ENCODE measurements at regions not wholly inside any gene's neighbourhood (a gene's known extent, or its start where the extent isn't known, plus 50 kb on each side); places are given as distances from the start of the nearest gene placed in this dataset.
"Not testable (repeated sequence)": the region's sequence is repeated elsewhere in the genome, so short reads cannot be mapped to it uniquely, and the experiment has no call there.

DNA sequence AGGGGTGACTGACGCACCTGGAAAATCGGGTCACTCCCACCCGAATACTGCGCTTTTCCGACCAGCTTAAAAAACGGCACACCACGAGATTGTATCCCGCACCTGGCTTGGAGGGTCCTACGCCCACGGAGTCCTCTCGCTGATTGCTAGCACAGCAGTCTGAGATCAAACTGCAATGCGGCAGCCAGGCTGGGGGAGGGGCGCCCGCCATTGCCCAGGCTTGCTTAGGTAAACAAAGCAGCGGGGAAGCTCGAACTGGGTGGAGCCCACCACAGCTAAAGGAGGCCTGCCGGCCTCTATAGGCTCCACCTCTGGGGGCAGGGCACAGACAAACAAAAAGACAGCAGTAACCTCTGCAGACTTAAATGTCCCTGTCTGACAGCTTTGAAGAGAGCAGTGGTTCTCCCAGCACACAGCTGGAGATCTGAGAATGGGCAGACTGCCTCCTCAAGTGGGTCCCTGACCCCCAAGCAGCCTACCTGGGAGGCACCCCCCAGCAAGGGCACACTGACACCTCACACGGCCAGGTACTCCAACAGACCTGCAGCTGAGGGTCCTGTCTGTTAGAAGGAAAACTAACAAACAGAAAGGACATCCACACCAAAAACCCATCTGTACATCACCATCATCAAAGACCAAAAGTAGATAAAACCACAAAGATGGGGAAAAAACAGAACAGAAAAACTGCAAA is 714.5 kb upstream of the PITX2 start:
- DNase-seq (ENCODE audit: low read depth in 3 of 3, low spot score in 2 of 3): not testable (repeated sequence)

DNA sequence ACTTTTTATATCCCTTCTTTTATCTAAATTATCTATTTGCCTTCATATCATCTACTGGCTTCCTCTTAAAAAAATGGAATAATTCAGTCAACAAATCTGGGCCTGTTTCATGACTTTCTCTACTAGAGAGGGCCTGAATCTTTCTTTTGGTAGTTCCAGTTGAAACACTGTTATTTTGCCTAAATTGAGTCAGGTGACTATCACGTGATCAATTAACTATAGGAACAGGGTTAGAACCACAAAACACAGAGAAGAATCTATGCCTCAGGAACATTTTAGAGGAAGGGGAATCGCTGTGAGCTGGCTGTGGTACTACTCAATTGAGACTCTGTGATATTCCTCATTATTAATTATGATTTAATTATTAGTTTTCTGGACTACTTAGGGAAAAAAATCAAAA is 736.7 kb upstream of the PITX2 start:
- DNase-seq (ENCODE audit: low read depth in 3 of 3, low spot score in 2 of 3): no peak

DNA sequence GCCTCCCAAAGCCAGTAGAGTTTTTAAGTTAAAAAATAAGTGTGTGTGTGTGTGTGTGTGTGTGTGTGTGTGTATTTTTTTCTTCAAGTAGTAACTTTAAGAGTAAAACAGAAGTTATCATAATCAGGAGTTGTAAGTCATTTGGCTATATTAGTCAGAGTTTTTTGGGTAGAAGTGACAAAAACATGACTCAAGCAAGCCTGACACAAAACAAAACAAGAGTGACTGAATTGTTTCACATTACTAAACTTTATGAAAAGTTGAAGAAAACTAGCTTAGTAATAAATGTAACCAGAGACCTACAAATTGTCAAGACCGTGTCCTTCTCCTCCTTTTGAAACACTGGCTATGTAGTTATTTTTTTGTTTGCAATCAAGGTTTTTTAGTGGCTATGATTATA is 738.0 kb upstream of the PITX2 start:
- no peak for DNase-seq (ENCODE audit: low read depth in 3 of 3, low spot score in 2 of 3)

- DNase-seq (ENCODE audit: low read depth in 3 of 3, low spot score in 2 of 3): no peak
These were observed 740.1 kb upstream of the PITX2 start for GRCh38 chr4:111362941-111363361.

GRCh38 chr4:111377880-111378279 is 755.0 kb upstream of the PITX2 start:
- not testable (repeated sequence) for DNase-seq (ENCODE audit: low read depth in 3 of 3, low spot score in 2 of 3)

GRCh38 chr4:111388561-111388960 is 756.7 kb upstream of the FAM241A start:
- DNase-seq (ENCODE audit: low read depth in 3 of 3, low spot score in 2 of 3): no peak

GRCh38 chr4:111391829-111392228 is 753.4 kb upstream of the FAM241A start:
- no peak for DNase-seq (ENCODE audit: low read depth in 3 of 3, low spot score in 2 of 3)

DNA sequence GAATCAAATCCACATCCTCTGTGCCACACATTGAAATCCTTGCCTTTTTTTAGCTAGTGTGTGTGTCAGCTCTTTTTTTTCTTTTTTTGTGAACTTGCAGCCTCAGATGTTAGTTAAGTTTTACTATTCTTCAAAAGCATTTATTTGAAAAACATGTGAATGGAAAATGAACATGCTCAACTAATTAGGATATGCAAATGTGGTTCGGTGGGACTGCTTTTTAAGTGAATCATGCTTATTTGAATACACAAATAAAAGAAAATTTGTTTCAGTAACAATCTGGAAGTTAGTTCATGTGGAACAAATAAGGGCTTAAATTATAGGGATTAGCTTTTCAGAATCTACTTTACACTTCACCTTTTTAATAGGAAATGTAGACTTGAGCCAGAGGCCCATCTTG is 751.5 kb upstream of the FAM241A start:
- DNase-seq (ENCODE audit: low read depth in 3 of 3, low spot score in 2 of 3): no peak

DNA sequence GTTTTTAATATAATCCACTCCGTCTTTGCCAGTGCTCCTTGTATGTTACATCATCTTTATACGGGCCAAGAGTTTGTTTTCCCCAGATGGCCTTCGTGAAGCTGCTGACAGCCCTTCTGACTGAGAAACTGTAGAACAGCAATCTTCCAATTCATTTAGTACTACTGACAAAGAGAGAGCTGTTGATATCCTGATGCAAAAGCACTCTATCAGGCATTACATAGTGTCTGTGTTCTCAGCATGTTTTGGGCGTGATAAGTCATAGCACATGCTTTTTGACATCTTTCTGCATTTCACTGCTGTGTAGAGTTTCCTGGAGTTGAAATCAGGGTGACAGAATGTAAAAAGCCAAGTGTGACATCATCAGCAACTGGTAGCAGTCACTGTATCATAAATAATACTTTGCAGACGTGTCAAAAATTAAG is 746.3 kb upstream of the FAM241A start:
- DNase-seq (ENCODE audit: low read depth in 3 of 3, low spot score in 2 of 3): no peak

DNA sequence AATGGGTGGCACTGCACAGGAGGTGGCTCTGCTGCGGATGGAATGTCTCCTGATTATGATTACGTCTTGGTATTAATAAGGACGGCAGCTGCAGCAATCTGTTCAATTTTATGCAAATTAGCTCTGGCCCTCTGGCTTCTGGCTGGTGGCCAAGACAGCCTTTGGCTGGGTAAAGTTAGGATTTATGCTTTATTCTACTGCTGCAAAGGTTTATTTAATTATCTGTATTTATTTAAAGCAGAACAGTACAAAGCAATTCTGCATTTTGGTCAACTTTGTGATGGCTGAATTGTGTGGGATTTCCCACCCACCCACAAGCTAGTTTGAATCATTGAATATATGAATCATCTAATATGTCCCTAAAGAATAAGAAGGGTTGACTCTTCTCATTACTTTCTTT is 745.6 kb upstream of the FAM241A start:
- no peak for DNase-seq (ENCODE audit: low read depth in 3 of 3, low spot score in 2 of 3)

GRCh38 chr4:111400741-111401140 is 744.5 kb upstream of the FAM241A start:
- no peak for DNase-seq (ENCODE audit: low read depth in 3 of 3, low spot score in 2 of 3)

- DNase-seq (ENCODE audit: low read depth in 3 of 3, low spot score in 2 of 3): no peak
These were observed 740.6 kb upstream of the FAM241A start for GRCh38 chr4:111404673-111405072.

- DNase-seq (ENCODE audit: low read depth in 3 of 3, low spot score in 2 of 3): no peak
These were observed 739.3 kb upstream of the FAM241A start for GRCh38 chr4:111405989-111406388.

DNA sequence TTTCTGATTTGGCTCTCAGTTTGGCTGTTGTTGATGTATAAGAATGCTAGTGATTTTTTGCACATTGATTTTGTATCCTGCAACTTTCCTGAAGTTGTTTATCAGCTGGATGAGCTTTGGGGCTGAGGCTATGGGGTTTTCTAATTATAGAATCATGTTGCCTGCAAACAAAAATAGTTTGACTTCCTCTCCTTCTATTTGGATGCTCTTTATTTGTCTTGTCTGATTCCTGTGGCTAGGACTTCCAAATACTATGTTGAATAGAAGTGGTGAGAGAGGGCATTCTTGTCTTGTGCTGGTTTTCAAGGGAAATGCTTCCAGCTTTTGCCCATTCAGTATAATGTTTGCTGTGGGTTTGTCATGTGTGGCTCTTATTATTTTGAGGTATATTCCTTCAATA is 734.7 kb upstream of the FAM241A start:
- DNase-seq (ENCODE audit: low read depth in 3 of 3, low spot score in 2 of 3): no peak

GRCh38 chr4:111417521-111417920 is 727.7 kb upstream of the FAM241A start:
- no peak for DNase-seq (ENCODE audit: low read depth in 3 of 3, low spot score in 2 of 3)

DNA sequence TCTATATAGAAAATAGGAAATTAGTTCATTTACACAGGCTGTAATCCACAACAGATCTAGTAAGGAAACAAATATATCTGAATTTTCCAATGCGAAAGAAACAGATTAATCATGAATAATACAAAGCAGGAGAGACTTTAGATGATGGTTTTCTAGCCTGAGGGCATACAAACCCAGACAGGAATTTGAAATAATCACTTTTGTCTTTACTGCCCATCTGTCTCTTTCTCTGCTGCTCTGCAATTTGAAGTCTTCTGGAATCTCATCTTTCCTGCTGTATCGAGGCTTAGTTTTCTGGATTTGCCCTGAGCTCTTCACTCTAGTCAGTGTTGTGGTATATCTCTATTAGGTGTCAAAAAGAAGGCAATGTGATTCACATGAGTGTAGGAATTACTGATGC is 711.8 kb upstream of the FAM241A start:
- no peak for DNase-seq (ENCODE audit: low read depth in 3 of 3, low spot score in 2 of 3)

GRCh38 chr4:111434586-111434985 is 710.7 kb upstream of the FAM241A start:
- DNase-seq (ENCODE audit: low read depth in 3 of 3, low spot score in 2 of 3): no peak

GRCh38 chr4:111435986-111436744 is 709.1 kb upstream of the FAM241A start:
- DNase-seq (ENCODE audit: low read depth in 3 of 3, low spot score in 2 of 3): no peak

- DNase-seq (ENCODE audit: low read depth in 3 of 3, low spot score in 2 of 3): no peak
These were observed 703.6 kb upstream of the FAM241A start for GRCh38 chr4:111441687-111442086.

DNA sequence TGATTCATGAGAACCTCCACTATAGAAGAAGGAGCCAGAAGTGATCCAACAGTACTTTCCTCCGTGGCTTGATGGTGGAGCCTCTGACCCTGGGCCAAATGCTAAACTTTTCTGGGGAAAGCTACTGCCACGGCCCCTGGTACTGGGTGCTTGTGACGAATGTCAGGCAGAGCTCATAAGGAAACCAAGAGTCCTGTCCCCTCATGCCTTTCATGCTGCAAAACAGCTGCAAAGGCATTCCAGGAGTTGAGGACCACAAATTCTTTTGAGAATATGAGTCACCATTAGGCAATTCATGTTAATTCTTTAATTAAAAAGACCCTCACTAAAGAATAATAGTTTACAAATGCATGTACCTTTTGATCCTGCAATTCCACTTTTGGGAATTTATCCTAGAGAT is 700.4 kb upstream of the FAM241A start:
- DNase-seq (ENCODE audit: low read depth in 3 of 3, low spot score in 2 of 3): not testable (repeated sequence)

- DNase-seq (ENCODE audit: low read depth in 3 of 3, low spot score in 2 of 3): no peak
These were observed 695.6 kb upstream of the FAM241A start for GRCh38 chr4:111449657-111450056.

GRCh38 chr4:111450867-111451266 is 694.4 kb upstream of the FAM241A start:
- no peak for DNase-seq (ENCODE audit: low read depth in 3 of 3, low spot score in 2 of 3)
